HG03097 (cell line): ENCODE measurements at regions not wholly inside any gene's neighbourhood (a gene's known extent, or its start where the extent isn't known, plus 50 kb on each side); places are given as distances from the start of the nearest gene placed in this dataset.

Experiments used
- ATAC-seq: cut with Tn5 transposase; IDR thresholded peaks from one replicate; pipeline ENCODE4 v1.9.1; 2021; ENCODE audit not compliant: unreplicated experiment, low FRiP score

DNA sequence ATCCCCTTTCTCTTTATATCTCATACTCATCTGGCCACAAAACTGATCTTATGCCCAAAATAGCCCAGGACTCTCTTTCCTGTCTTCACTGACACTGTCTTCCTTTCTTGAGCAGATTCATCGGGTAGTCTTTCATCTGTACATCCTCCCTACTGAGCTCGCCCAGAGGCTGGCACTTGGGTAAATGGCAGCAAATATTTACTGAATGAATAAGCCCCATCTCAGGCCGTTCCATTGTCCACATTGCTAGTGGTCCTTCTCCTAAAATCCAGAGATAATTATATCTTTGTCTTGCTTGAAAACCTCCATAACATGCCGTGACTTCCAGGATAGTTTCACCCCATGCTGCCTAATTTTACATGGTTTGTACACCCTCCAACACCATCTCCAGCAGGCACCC lies 158.1 kb upstream of the SDK2 start:
- no peak for ATAC-seq

DNA sequence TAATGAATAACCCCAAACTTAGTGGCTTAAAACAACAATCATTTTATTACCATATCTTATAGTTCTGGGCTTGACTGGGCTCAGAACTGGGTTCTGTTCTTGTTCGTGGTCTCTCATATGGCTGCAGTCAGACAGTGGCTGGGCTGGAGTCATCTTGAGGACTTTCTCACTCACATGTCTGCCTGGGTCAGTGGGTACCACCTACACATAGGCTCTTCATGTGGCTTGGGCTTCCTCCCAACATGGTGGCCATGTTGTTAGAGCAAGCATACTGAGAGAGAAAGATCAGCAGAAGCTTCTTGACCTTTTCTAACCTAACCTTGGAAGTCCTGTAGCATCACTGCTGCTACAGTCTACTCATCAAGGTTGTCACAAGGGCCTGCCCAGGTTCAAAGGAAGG lies 158.6 kb upstream of the SDK2 start:
- ATAC-seq: no peak

- ATAC-seq: no peak
Measured at GRCh38 chr17:73803964-73804435, 159.8 kb upstream of the SDK2 start.

DNA sequence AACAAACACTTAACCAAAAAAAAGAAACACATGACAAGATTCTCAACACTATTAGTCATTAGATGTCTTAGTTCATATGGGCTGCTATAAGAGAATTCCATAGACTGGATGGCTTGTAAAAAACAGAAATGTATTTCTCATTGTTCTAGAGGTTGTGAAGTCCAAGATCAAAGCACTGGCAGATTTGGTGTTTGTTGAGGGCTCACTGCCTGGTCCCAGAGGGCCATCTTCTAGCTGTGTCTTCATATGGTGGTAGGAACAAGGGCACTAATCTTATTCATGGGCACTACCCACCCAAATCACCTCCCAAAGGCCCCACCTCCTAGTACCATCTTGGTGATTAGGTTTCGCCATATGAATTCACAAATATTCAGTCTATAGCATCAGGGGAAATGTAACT lies 162.5 kb upstream of the SDK2 start:
- no peak for ATAC-seq

DNA sequence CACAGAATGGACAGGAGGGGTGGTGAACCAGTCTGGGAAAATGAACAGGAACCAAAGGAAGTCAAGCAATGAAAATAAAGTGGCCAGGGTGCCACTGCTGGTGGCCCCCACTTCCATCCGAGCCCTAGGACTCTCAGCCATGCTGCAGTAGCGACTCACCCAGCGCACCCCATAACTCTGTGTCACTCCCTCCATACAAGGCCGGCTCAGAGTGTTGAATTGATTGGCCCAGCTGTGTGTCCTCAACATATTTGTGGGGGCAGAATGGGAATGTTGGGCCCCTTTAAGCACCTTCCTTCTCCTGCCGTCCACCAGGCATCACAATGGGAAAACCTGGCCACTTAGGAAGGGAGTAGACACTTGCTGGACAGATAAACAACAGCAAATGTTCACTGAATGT lies 169.0 kb upstream of the SDK2 start:
- no peak for ATAC-seq

DNA sequence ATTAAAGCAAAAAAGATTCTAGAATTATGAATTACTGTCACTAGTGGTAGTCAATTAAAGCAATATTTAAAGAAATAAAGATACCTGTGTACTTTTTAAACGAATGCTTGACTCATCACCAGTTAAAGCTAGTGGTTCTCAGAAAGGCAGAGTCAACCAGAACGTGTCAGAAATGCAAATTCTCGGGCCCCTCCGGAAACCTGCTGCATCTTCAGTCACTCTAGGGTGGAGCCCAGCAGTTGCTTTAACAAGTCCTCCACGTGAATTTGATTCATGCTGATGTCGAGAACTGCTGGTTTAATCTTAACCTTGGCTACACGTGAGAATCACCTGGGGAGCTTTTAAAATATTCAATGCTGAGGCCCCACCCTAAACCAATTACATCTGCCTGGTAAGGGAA lies 169.8 kb upstream of the SDK2 start:
- ATAC-seq: no peak

- ATAC-seq: no peak
Measured at GRCh38 chr17:73815474-73815873, 171.2 kb upstream of the SDK2 start.

- no peak for ATAC-seq
Measured at GRCh38 chr17:73819440-73820395, 175.5 kb upstream of the SDK2 start.

DNA sequence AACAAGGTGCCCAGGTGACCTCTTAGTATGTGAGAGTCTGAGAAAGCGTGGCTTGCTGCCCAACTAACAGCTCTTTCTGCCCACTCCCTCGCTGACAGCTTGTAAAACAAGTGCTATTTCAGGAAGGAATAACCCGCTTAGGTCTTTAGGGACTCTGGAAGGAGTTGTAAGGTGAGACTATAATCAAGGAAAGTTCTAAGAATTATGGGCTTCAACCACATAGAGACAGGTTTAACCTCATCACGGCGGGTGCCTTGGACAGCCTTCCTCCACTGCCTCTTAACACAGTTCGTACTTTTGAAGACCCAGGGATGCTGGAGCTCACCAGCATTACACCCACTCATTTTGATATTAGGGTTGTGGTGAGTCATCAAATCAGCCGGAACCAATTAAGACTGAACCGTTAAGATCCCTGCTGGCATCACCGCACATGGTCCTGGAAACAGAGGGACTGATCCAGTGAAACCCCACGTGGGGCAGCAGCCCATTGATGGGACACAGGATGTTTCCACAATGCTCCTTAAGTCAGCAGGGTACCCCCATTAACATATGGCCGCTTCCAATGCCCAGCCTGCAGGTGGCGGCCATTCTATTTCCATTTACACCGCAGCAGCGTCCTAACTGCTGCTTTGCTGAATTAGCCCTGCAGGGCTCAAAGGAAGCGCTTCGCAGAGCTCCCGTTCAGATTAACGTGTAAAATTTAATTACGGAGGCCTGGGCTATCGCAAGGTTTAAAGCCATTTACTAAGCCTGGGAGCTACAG lies 176.6 kb upstream of the SDK2 start:
- ATAC-seq: no peak

GRCh38 chr17:73821665-73822064 lies 177.4 kb upstream of the SDK2 start:
- ATAC-seq: no peak

DNA sequence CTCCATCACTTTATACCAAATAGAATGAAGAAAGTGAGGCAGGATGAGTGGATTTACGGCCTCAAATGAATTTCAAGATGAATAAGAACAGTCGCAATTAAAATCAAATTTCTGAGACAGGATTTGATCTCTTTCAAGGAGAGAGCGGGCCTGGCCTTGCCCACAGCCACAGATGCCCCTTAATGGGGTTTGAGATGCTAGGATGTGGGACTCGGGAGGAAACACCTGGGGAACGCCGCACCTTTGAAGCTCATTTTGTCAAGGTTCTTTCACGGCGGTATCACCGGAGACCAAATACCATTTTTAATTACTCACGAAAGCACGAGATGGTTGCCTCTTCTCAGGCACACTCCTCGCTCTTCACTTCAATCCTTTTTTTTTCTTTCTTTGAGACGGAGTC lies 178.1 kb upstream of the SDK2 start:
- no peak for ATAC-seq

- no peak for ATAC-seq
Measured at GRCh38 chr17:73823684-73824083, 179.4 kb upstream of the SDK2 start.

DNA sequence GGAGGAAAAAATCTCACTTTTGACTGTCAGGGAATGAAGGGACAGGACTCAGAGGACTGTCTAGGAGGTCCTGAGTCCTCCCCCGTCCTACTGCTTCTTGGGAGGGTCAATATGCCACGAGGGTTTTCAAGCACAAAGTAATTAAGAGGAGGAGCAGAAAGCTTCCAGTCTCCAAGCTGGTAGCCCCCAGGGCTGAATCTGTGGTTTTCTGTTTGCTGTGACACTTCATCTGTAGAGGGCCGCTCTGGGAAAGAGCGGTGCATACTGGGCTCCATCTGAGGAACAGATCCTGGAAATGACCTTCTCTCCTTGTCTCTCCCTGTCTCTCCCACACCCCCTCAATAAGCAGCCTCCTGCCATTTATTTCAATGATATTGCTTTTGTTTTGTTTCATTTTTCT lies 180.1 kb upstream of the SDK2 start:
- ATAC-seq: no peak

DNA sequence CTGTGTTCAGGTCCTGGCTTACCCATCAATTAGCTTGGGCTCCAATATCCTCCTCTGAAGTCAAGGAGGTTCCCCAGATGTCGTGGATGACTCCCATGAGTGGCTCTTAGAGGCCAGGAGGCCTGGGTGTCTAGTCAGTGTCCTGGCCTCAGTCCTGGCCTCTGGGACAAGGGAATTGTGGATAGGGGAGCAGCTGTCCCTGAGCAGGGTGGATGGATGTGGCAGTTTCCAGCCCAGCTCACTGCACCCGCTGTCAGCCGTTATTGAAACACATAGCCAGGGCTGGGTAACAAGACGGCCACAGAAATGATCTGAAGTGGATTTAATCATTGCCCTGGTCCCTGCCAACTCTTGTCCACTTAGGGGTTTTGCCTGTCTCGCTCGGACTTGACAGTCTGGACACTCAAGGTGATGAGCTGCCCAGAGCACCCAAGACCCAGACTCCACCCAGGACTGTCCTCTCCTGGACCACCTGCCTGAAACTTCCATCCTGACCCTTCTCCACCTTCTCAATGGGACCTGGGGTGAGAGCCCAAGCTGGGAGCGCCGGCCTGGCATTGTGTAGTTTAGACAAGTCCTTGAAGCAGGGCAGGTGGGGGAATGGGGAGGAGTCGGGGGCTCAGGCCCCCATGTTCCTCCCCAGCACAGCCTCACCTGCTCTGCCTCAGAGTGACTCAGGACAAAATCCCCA lies 182.1 kb upstream of the SDK2 start:
- ATAC-seq: no peak

GRCh38 chr17:73826872-73827228 lies 182.6 kb upstream of the SDK2 start:
- no peak for ATAC-seq

GRCh38 chr17:73827627-73828291 lies 183.5 kb upstream of the SDK2 start:
- no peak for ATAC-seq

GRCh38 chr17:73829676-73830280 lies 185.5 kb upstream of the SDK2 start:
- no peak for ATAC-seq

DNA sequence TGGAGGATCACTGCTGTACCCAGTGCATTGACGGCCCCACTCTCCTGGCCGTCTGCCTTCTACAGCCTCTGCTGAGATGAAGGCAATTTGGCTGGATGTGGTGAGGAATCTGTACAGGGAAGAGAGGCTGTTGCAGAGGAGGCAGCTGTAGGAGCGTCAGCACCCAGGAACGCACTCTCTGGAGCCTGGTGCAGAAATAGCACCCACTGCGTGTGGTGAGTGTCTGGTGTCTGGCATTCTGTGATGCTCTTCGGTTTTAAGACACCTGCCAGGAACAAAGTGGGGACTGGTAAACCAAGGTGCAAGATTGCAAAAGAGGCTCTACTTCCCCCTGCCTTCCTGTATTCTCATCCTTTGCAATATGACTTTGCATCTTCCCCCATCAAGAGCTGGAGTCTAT lies 187.5 kb upstream of the SDK2 start:
- no peak for ATAC-seq

- ATAC-seq: no peak
Measured at GRCh38 chr17:73833775-73834488, 189.7 kb upstream of the SDK2 start.
